Ramos (cell line): ENCODE measurements at regions not wholly inside any gene's neighbourhood (a gene's known extent, or its start where the extent isn't known, plus 50 kb on each side); places are given as distances from the start of the nearest gene placed in this dataset.

ENCODE experiments used
- in situ Hi-C: fragments of 300-500 bp; cut with MboI; formaldehyde crosslinking; loops from one replicate; pipeline ENCODE4 v1.14.3; 2022; ENCODE audit warnings: low sequenced_read_pairs; ENCODE audit not compliant: unreplicated experiment

DNA sequence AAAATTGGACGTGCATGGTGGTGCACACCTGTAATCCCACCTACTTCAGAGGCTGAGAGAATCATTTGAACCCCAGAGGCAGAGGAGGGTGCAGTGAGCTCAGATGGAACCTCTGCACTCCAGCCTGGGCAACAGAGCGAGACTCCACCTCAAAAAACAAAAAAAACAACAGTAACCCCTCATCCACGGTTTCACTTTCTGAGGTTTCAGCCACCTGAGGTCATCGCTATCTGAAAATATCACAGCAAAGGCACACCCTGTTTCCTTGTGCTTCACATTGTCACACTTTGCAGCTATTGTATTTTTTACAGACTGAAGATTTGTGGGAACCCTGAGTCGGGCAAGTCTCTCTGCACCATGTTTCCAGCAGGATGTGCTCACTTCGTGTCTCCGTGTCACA, 54.1 kb upstream of the FOXQ1 start:
- in situ Hi-C loops: no loop called here

DNA sequence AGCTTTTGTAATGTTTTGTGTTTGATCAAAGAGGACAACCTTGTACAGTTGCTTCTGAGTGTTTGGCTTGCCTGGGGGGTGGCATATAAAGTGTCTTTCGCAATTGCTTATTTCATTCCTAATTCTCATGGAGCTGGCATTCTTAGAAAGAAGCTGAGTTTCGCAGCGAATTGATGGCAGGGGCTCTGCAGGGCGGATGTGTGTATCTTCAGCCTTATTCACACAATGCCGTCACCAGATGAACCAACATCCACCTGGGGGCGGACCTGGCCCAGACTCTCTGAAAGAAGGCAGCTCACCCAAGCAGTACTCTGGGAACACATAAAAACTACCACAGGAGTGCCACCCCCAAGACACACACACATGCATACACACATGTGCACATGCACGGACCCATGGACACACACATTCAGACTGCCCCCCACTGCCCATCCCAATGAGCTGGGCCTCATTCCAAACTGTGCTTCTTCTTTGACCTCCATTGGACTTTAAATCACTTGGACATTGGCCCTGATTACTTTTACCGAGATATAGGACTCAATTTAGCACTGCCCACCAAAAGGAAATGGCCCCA, 55.4 kb upstream of the FOXQ1 start:
- in situ Hi-C loops: no loop called here

DNA sequence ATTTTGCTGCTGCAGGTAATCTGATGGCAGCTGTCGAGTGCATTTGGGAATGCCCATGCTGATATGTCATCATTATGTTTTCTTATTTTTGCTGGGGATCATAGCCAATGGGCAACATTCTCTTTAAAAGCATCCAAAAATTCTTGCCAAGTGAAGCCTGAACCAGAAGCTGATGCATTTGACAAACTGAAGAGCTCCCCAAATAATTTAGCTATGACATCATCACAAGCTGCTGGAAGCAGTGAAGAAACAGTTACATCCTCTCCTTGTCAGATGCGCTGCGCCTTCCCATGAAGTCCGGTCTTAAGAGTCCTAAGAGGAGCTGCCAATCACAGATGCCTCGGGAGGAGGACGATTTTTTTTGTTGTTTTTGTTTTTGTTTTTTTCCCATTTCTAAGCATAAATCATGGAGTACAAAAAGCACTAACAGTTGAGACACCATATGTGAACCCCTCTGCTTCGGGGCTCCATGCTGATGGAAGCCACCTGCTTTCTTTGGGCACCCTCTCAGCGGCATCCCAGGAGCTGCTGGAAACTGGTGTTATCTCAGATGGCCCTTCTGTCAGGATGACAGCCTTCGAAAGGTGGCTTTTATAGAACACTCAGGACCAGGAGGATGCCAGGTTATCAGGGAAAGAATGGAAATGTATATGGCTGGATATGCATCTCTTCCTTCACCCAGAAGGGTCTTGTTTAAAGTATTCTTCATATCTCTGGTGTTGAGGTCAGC, 56.1 kb upstream of the FOXQ1 start:
- in situ Hi-C loops: no loop called here

DNA sequence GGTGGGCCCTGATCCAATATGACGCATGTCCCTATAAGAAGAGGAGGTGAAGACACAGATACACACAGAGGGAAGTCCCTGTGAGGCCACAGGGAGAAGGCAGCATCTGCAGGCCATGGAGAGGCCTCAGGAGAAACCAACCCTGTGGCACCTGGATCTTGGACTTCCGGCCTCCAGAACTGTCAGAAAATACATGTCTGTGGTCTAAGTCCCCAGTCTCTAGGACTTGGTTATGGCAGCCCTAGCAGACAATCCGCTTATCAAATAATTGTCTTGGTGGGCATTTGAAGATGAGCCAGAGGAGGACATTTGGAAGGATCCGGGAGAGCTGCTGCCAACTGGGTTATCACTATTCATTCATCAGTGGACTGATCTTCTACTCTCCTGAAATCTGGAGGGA, 57.6 kb upstream of the FOXQ1 start:
- in situ Hi-C loops: no loop called here

DNA sequence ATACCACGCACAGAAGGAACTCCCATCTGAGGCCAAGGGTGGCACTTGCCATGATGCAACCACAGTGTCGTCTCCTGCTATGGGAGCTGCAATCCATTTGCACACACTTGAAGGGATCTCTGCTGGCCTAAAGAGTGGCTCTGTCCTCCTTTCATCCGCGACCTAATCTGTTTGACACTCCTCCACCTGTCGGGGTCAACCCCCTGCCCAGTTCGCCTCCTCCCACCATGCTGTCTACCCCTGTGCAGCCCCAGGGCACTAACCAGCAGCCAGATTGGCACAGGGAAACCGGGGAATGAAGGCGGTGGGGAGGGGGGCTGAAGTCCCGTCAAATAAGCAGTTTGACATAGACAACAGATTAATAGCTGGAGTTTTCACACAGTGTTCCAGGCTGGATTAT, 58.1 kb upstream of the FOXQ1 start:
- in situ Hi-C loops: no loop called here

DNA sequence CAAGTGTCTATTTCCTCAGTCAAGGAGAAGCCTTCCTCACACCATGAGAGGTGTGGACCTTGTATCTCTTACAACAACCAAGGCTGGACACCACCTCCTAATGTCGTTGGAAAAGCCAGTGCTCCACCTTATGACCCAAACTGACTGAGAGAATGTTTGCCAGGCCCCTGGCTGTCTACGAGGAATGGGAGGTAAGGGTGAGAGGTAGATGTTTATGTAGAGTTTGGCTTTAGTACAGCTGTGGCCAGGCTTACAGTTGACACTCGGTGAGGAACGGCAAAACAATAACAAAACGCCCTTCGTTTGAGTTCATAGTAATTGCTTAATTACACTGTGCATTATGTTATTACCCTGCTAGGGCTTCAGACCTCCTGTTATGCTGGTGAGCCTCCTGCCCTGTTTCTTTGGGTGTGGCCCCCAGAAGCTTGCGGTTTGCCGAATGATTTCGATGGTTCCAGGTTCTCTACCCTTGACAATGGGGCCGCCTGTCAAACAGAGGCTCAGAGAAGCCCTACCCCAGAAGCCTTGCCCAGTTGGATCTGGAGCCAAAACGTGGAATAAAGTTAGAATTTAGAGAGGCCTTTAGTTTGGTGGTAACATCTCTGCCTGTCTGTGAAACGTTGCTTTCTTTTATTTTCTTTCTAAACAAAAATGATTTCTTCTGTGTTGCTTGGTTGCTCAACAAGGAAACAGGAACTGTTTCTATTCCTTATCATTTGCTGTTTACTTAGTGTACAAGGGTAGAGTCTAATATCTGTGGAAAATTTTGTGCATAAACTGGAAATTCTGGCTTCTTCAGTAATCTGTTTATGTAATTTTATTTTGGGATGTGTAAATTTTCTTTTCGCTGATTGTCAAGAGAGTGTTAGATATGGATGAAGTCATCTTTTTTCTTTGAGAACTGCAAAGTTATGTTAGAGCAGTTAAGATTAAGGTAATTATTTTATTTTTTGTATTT, 60.4 kb upstream of the FOXQ1 start:
- in situ Hi-C loops: no loop called here

DNA sequence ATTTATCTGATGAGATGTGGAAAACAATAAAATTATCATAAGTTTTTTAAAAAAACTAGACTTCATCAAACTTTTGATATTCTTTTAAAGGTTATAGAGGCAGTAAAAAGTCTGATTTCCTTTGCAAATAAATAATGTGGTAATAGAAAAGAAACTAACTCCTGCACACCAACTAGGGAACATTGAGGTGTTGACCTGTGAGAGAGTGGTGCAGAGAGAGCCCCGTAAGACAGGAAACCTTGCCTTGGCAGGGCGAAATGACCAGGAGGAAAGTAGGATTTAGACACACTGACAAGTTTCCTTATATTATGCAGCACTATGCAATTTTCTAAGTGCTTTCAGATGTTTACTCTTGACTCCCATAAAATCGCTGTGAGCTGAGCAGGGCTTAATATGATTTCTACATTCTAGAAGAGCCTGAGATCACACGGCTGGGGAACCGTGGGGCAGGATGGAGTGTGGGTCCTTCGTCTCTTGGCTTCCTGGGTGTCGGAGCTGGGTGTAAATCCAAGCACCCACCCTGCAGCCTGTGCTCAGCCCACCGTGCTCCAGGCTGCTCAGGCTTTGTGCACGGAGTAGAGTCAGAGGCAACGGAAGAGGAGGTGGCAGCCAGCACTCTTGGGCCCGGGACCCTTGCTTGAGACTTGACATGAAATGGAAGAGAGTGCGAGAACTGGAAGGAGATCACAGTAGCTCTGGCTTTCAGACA, 61.3 kb upstream of the FOXQ1 start:
- in situ Hi-C loops: no loop called here

DNA sequence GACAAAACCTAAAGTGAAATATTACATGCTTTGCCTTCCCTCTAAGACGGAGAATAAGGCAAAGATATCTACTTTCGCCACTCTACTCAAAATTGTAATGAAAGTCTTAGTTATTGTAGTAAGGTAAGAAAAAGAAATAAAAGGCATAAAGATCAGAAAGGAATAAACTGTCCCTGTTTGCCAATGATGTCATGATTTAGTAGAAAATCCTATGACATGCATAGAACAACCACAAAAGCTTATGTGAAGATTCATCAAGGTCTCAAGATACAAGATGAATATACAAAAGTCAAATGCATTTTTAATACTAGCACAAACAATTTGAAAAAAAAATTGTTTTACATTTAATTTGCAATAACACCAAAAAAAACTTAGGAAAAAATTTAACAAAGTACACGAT, 64.0 kb upstream of the FOXQ1 start:
- in situ Hi-C loops: no loop called here

DNA sequence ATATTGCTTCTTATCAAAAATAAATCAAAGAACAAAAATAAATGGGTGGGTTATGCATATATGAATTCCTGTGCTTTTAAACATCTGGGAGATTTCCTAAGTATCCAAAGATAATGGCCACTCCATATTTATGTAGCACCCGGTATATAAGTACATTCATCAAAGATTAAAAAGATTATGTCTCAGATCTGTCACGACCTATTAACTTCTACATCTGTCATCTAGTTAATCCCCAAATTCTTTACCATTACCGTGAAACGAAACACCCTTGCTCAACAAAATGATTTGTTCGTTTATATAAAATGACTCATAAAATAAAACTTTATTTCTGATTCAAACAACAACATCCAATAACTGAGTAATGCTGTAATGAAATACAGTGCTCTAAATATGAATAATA, 64.8 kb upstream of the FOXQ1 start:
- in situ Hi-C loops: no loop called here

DNA sequence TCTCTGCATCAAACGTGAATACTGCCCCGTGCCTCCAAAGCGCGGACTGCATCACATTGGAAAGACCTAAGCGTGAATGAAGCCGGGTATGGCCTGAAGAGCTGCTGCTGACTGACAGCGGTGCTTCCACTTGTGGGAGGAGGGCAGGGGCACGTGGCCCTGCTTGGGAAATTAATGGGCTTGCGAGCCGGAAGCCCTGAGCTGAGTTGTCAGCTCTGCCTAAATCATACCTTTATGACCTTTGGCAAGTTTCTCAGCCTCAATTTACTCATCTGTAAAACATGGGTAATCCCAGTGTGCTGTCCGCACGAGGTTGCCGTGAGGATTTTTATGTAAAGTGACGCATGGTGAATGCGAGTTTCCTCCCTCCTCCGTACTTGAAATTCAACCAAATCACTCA, 67.0 kb upstream of the FOXQ1 start:
- in situ Hi-C loops: no loop called here

DNA sequence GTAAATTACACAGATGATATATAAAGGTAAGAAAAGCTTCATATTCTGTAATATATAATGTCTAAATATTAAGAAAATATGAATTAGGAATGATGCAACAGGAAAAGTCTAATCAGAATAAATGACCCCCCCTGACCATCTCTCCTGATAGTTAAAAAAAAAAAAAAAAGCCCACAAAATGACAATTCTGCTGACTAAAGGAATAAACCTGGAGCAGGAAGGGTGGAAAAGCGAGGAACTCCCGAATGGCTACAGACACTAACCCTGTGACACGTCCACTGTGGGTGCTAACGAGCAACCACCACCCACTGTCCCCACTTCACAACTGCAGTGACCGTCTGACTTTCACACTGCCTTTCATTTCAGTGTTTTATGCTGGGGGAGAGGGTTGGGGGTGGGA, 67.6 kb upstream of the FOXQ1 start:
- in situ Hi-C loops: no loop called here

DNA sequence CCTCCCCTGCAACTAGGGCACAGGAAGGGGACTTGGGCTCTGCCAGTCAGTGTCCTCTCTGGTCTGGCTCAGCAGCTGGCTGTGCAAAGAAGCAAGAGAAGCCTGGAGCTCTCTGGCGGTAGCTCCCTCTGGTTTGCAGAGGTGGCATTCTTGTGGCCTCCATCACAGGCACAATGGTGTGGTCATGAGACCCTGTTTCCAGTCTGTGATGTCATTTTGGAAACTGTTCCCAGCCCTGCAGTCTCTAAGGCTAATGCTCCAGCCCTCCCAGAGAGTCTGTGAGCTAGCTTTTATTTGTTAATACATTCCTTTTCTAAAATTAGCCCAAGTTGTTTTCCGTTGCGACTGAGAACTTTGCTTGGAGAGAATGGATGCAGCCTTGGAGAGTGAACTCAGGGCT, 69.5 kb upstream of the FOXQ1 start:
- in situ Hi-C loops: no loop called here

DNA sequence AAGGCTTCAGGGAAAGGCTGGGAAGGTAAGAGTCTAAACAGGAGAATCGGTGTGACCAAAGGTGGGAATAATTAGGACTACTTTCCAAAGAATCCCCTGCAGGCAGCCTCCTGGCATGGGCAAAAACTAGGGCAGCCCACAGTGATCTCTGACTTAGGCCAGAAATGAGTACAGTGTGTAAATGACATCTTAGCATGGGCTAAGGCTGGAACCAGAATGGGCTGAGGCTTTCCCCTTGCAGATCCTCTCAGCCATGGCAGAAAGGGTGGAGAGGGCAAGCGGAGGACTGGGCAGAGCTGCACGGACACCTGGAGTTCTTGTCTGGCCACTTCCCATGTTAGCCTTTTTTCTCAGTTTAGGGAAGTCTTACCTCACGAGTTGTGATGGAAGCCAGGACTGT, 69.9 kb upstream of the FOXQ1 start:
- in situ Hi-C loops: no loop called here

DNA sequence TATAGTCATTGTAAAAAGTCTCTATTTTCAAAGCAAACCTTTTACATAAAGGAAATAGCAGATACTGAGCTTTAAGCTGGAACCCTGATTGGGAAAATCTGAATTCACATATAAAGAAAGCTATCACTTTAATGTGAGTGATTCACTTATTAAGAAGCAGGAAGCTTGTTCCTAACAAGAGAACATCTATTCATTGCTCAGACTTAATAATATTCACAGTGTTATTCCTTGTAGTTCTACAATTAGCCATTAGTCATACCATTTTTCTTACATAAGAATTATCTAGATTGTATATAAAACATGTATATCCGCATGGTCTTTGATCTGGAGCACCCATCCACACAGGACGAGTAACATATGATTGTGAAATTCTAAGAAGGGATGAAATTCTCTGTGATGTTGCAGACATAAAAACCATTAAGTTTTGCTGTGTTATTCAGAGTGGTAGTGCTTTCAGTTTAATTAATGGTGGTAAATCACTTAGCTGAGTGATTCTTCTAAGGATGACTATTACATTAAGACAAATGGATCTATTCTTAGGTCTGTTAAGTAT, 71.1 kb upstream of the FOXQ1 start:
- in situ Hi-C loops: no loop called here

DNA sequence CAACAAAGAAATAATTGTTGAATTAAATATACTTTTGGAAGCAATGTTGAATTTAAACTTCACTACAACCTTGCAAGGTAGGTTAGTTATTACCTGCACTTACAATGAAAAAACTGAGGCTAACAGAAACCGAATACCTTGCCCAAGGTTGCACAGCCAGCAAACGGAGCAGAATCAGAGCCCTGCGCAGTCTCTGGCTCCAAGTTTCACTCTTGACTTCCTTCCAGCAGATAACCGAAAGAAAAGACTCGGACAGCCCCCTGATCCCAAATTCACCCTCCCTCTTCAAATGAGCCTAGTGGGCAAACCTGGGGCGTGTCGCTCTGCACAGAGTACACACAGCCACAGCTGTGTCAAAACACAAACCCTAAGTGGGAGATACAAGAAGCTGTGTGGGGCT, 72.1 kb upstream of the FOXQ1 start:
- in situ Hi-C loops: no loop called here

DNA sequence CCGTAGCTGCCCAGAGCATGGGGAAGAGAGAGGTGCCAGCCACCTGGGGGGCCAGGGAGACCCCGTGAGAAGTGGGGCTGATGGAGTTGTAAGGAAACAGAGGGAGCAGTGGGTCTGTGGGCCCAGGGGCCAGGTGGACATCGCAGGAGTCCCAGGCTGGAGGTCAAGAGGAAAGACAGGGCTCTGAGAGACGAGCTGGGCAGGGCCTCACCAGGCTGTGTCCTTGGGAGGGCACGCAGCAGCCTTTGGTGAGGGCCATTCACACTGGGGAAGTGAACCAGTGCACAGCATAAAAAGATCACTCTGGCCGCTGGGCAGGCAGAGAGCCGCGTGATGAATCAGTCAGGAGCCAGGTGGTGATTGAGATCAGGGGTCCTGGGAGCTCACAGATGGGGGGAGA, 73.9 kb upstream of the FOXQ1 start:
- in situ Hi-C loops: no loop called here

DNA sequence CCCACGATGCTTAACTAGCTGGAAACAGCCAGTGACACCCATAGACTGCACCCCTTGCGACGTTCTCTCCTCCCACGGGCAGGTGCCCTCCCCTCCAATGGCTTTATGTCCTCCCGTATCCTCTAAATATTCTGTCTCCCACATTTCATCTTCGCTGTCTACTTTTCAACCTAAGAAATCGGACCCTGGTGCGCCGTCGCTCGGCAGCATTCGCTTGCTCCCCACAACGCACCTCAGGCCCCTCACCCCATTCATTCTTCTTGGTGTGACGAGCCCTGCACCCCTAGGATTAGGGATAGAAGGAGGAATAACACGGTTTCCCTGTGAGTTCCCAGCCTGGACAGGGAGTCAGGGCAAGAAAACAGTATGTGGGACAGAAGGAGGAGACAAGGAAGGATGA, 74.3 kb upstream of the FOXQ1 start:
- in situ Hi-C loops: no loop called here

DNA sequence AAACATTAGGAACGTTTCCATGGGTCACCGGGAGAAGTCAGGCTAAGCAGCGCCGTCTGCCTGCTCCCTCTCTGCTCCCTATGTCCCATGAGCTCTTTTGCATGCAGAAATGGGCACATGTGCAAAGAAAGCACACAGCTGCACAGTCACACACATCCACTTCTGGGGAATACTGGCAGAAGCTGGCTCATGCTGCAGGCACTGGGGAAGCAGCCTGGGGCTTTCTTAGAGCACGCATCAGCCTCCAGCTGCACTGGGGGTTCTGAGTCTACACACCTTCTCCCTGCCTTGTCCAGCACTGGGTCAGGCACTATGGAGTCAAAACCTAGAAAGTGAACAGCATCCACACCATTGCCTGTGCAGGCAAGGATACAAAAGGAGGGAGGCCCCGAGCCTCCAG, 76.1 kb upstream of the FOXQ1 start:
- in situ Hi-C loops: no loop called here

DNA sequence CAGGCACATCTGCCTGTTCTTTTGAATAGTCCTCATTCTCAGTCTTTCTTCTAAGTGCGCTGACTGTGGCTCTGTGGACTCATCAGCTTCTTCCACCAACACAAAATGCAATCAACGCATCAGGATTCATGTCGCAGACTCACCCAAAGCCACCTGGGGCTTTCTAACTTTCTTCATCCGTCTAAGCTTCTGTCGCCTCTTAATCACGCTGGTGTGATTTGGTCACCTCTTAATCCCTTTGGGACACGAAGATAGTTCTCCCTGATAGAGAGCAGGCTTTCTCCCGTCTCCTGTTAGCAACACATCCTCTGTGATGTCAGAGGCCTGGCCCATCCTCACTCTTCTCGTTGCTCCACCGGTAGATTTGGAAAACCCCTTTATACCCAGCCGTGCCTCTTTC, 78.0 kb upstream of the FOXQ1 start:
- in situ Hi-C loops: no loop called here

DNA sequence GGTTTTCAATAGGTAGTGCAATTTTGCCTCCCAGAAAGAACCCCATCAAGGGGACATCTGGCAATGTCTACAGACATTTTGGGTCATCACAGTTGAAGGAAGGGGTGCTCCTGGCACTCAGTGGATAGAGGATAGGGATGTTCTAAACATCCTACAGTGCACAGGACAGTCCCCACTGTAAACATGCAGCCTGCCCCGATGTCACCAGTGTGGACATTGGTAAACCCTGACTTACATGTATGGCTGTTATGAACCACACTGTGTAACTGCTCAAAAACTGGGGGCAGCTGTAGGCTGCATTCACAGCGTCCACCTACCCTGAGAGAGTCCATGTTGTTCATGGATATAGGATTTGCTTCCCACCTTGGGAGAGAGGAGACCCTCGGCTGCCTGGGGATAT, 79.3 kb upstream of the FOXQ1 start:
- in situ Hi-C loops: no loop called here
